CMK (cell line): ENCODE measurements at regions not wholly inside any gene's neighbourhood (a gene's known extent, or its start where the extent isn't known, plus 50 kb on each side); places are given as distances from the start of the nearest gene placed in this dataset.
A peak's percentile ranks its signal among the peaks of the same experiment; 100 is the strongest.

Experiments used
- DNase-seq: peaks from one replicate; pipeline ENCODE4 v3.0.0-alpha.2; 2010; ENCODE audit warnings: low read depth

- no peak for DNase-seq
These were observed 149.5 kb downstream of the PCSK1 start for GRCh38 chr5:96283589-96283988.

- no peak for DNase-seq
These were observed 151.0 kb downstream of the PCSK1 start for GRCh38 chr5:96282020-96282419.

- DNase-seq = no peak
These were observed 152.1 kb downstream of the PCSK1 start for GRCh38 chr5:96280946-96281393.

- DNase-seq = no peak
These were observed 153.1 kb downstream of the PCSK1 start for GRCh38 chr5:96279801-96280542.

- DNase-seq = no peak
These were observed 154.1 kb downstream of the PCSK1 start for GRCh38 chr5:96278981-96279380.

- DNase-seq = no peak
These were observed 158.0 kb downstream of the PCSK1 start for GRCh38 chr5:96275051-96275450.

GRCh38 chr5:96265487-96265886, 167.6 kb downstream of the PCSK1 start:
- DNase-seq = no peak

GRCh38 chr5:96264047-96264446, 169.0 kb downstream of the PCSK1 start:
- no peak for DNase-seq

GRCh38 chr5:96262105-96262504, 170.9 kb downstream of the PCSK1 start:
- no peak for DNase-seq

- DNase-seq = no peak
These were observed 173.0 kb downstream of the PCSK1 start for GRCh38 chr5:96260009-96260408.

- DNase-seq = peak; percentile 21
These were observed 173.8 kb downstream of the PCSK1 start for GRCh38 chr5:96259151-96259772.

GRCh38 chr5:96258692-96259091, 174.4 kb downstream of the PCSK1 start:
- no peak for DNase-seq

GRCh38 chr5:96257904-96258303, 175.1 kb downstream of the PCSK1 start:
- no peak for DNase-seq

- DNase-seq = peak; percentile 21
These were observed 176.1 kb downstream of the PCSK1 start for GRCh38 chr5:96256795-96257470.

GRCh38 chr5:96254980-96255691, 177.9 kb downstream of the PCSK1 start:
- no peak for DNase-seq

- no peak for DNase-seq
These were observed 179.9 kb downstream of the PCSK1 start for GRCh38 chr5:96253140-96253539.

- no peak for DNase-seq
These were observed 180.5 kb downstream of the PCSK1 start for GRCh38 chr5:96252596-96252995.

GRCh38 chr5:96250782-96251181, 182.3 kb downstream of the PCSK1 start:
- no peak for DNase-seq

GRCh38 chr5:96248131-96248530, 184.9 kb downstream of the PCSK1 start:
- no peak for DNase-seq

GRCh38 chr5:96247708-96248107, 185.3 kb downstream of the PCSK1 start:
- DNase-seq = no peak

GRCh38 chr5:96247097-96247701, 185.8 kb downstream of the PCSK1 start:
- no peak for DNase-seq
